IPS-NIHi7 (cell line): ENCODE measurements at regions not wholly inside any gene's neighbourhood (a gene's known extent, or its start where the extent isn't known, plus 50 kb on each side); places are given as distances from the start of the nearest gene placed in this dataset.
"Not testable (repeated sequence)": the region's sequence is repeated elsewhere in the genome, so short reads cannot be mapped to it uniquely, and the experiment has no call there.

Experiments
- DNase-seq: peaks from one replicate; pipeline ENCODE4 v3.0.0; 2012; ENCODE audit warnings: mixed read lengths; ENCODE audit errors: extremely low spot score

DNA sequence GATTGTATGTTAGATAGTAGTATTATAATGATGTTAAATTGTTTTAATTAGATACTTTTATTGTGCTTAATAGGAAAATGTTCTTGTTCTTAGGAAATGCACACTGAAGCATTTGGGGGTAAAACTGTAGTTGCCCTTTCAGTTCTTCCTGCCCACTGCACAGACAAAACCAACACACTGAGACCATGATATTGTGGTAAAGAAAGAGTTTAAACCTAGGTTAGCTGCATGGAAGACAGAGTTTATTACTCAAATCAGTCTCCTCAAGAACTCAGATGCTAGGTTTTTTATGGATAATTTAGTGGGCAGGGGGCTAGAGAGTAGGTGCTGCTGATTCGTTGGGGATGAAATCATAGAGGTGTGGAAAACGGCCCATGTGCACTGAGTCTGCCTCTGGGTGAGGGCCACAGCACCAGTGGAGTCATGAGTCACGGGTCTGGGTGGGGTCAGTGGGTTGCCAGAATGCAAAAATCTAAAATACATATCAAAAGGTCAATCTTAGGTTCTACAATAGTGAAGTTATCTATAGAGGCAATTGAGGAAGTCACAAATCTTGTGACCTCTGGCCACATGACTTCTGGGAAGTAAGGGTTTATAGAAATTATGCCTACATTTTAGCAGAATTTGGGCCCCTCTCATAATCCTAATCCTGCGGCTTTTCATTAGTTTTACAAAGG is 124.8 kb upstream of the FOXN2 start:
- no peak for DNase-seq

DNA sequence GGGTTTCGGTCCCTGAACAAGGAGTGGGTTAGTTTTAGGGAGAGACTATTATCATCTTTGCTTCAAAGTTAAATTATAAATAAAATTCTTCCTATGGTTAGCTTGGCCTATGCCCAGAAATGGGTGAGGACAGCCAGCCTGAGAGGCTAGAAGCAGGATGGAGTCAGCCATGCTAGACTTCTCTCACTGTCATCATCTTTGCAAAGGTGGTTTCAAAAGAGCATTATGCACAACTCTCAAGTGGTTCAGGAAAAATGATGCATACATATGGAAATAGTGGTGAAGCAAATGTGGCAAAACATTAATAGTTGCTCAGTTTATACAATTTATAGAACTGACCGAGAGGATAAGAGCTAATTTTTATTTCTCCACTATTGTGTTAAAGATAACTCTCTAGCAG is 124.3 kb upstream of the FOXN2 start:
- DNase-seq = no peak

DNA sequence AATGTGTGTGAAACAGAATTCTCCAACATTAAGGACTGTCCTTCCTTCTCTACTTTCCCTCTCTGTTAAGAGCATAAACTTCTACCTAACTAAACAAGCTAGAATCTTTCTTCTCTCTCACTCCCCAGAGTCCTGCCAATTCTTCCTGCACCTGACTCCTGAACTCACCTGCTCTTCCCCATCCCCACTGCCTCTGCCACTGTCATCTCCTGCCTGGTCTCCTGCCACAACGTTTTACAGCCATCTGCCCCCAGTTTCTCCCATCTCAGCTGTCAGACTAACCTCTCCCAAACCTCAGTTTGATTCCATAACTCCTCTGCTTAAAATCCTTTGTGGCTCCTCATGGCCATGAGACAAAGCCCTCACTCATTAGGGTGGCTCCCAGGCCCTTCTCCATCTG is 119.8 kb upstream of the FOXN2 start:
- DNase-seq = no peak

DNA sequence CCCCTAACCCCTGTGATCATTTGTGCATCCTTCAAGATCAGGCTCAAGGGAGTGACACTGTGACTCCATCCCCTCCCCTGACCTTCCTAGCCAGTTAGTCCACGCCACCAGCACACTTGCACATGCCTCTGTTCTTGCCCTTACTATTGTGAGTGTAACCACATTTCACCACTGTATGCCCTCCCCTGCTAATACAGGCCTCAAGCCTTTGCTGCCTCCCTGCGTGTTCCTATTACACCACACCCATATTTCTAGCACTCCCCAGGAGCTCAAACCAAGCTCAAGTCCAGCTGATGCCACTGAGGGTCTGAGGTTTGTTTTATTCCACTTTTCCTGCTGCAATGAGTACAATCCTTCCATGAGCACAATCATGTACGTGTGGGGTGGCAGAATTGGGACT is 119.3 kb upstream of the FOXN2 start:
- DNase-seq = no peak

DNA sequence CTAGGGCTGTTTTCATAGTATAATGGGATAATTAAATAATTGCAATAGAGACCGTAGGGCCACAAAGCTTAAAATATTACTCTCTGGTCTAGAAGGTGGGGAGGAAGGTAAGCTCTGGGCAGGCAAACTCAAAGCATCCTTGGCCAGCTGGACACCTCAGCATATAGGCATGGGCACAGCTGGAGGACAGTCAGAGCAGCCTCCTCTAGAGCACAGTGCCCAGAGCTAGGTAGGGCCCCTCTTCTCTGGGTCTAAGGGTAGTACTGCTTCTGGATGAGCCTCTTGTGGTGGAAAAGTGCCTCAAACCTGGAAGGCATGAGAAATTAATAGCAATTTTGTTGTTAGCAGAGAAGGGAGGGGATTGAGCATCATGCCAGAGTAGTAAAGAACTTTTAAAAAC is 116.9 kb upstream of the FOXN2 start:
- DNase-seq = no peak

DNA sequence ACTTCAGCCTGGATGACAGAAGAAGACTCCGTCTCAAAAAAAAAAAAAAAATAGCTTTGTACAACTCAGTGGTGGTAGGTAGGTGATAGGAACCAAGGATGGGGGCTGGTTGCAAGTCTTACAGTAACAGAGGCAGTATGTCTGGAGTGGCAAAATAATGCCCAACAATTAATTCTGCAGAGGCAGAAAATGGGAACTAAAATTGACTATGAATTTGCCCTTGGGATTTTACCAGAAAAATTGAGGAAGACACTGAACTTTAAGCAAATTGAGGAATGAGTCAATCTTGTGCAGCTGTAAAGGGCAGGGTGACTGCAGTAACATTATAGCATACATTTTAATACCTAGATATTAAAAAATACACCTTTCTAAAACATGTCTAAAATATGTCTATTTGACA is 116.1 kb upstream of the FOXN2 start:
- DNase-seq = no peak

DNA sequence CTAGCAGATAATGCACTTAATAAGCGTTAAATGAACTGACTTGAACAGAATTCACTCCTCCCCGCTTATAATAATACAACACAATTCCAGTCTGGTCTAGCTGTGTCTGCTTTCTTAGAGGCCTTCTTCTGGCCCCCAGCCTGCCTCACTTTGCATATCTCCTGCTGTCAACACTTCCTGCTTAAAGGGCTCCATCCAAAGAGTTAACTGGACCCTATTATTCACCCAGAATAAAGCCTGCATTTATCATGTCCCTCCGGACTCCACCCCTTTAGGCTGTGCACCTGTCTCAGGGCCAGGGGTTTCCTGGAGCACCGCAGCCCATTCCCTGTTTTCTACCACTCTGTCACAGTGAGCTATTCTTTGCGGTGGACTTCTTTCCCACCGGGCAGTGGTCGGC is 115.4 kb upstream of the FOXN2 start:
- DNase-seq = no peak

DNA sequence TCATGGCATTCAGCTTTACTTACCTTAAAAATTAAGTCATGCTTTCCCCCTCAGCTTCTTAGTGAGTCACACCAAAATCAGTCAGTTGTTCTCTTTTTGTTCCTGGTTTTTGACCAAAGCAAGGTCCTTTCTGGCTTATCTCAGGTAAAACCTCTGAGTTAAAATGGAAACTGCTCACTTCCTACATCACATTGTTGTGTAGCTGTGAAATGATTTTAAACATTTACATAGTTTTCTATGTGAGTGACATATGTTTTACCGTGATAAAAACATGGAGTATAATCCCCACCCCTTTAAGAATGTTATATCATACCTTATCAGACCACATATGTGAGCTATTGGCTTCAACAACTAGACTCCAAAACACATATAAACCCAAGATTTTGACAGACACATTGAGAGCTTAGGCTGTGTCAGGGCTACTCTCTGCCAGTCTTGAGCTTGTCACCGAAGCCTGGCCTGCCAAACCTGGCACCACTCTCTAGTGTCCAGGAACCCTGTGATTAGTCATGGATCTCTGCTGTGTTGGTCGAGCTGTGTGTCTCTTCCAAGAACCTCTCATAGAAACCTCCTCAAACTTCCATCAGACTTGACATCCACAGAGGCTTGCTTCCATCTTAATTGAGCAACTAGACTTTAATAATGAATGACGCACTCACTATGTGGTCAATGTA is 113.7 kb upstream of the FOXN2 start:
- DNase-seq = no peak

DNA sequence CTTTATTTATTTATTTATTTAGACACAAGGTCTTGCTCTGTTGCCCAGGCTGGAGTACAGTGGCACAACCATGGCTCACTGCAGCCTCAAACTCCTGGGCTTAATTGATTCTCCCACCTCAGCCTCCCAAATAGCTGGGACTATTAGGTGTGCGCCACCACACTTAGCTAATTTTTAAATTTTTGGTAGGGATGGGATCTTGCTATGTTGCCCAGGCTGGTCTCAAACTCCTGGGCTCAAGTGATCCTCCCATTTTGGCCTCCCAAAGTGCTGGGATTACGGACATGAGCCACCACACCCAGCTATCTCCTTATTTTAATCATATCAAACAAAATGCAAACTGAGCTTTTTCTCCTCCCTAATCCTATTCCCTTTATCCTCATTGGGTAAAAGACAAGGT is 113.0 kb upstream of the FOXN2 start:
- DNase-seq = not testable (repeated sequence)

DNA sequence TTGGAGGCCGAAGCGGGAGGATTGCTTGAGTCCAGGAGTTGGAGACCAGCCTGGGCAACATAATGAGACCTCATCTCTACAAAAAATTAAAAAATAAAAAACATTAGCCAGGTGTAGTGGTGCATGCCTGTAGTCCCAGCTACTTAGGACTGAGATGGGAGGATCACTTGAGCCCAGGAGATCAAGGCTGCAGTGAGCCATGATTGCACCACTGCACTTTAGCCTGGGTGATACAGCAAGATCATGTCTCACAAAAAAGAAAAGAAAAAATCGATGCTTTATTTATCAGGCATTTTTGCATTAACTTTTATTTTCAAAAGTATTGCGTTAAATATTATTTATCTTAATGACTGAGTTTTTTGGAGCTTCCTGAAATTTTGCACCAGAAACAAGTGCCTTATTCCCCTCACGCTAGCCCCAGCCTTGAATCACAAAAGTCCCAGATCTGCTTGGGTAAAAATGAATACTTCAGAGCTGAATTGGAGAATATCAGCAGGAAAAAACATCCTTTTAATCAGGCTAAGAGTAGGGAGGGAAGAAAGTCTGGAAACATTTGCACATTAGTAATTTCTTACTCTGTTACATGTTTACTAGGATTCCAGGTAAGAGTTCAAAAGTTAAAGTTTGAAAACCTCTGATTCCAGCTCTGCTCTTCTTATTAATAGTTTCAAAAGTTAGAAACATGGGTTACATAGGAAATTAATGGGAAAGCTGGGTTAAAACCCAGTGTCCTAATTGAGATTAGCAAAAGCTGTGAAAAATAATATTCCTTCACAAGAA is 111.4 kb upstream of the FOXN2 start:
- no peak for DNase-seq

DNA sequence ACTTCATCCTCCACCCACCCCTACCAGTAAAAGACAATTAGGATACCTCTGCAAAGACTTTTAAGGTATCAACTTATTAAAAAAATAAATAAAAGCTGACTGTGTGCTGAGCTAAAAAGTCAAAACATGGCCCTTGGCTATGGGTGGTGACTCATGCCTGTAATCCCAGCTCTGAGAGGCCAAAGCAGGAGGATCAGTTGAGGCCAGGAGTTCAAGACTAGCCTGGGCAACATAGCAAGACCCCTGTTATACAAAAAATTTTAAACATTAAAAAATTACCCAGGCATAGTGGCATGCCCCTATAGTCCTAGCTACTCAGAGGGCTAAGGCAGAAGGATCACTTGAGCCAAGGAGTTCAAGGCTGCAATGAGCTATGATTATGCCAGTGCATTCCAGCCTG is 110.8 kb upstream of the FOXN2 start:
- no peak for DNase-seq

DNA sequence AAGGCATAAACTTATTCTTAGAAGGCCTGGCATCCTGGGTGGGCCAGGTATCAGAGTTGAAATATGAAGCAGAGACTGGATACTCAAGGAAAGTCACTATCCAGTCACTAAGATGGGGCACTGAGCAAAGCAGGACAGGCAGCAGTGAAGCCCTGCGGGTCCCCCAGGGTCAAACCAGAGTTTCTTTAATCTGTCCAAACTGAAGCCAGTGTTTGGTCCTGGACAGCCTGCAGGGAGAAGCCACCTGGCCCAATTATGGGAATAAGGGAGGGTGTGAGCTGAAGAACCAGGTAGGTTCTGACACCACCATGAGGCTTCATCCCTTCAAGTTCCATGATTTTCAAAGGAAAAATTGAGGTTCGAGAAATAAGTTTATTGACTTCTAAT is 109.7 kb upstream of the FOXN2 start:
- no peak for DNase-seq

DNA sequence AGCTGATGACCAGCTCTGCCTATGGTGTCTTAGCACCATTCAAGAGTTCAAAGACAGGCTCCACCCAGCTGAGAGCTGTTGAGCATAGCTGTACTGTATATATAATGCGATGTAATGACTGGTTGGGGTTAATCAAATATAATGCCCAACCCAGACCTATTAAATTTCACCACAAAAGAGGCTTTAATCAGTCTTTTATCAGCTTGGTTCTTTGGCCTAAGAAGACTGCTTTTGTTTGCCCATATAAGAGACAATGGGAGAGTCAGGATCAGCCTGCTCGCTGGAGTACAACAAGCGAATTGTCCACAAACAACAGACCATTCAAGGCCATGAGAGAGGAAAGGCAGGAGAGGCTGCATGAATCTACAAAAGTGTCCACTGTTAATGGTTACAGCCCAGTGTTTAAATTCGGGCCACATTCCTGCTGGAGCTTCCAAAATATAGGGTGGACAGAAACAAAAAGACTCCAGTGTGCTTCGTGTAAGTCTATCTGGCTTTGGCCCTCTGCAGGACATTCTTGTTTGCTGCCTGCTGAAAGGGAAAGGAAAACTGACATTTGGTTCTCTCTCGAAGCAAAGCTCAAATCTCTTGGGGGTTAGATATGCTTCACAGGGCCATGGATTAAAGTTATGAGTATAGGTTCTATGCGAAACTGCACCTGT is 109.2 kb upstream of the FOXN2 start:
- DNase-seq = no peak

DNA sequence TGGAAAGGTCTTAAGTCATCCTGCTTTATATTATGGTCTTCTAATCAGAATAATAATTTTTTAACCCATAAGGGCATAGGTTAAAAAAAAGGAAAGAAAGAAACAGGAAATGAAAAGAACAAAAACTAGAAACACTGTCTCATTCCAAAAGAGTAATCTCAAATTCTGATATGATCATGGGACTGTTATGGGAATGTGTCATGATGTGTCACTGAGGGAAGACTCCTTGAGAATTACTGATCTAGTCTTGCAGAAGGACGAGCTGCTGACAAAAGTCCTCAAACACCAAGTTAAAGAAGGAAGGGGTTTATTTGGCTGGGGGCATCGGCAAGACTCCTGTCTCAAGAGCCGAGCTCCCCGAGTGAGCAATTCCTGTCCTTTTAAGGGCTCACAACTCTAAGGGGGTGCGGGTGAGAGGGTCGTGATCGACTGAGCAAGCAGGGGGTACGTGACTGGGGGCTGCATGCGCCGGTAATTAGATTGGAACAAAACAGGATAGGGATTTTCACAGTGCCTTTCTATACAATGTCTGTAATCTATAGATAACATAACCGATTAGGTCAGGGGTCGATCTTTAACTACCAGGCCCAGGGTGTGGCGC is 108.3 kb upstream of the FOXN2 start:
- not testable (repeated sequence) for DNase-seq

DNA sequence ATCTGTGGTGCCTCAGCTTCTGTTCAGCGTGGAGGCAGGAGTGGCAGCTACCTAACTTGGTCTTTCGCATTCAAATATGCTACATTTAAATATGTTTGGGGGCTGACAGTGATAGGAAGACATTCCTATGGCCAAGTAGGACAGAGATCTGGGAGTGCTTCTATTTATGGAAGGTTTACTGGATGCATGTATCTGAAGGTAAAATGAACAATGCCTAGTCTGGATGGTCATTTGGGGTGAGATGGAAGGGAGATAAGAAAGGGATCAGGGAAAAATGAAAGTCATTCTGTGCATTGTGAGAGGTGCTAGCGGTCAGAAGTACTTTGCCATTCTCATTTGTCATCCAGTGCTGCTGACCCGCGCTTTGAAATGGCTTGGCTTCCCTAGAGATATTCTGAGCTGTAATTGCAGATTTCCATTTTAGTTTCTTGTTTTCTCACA is 107.3 kb upstream of the FOXN2 start:
- no peak for DNase-seq

DNA sequence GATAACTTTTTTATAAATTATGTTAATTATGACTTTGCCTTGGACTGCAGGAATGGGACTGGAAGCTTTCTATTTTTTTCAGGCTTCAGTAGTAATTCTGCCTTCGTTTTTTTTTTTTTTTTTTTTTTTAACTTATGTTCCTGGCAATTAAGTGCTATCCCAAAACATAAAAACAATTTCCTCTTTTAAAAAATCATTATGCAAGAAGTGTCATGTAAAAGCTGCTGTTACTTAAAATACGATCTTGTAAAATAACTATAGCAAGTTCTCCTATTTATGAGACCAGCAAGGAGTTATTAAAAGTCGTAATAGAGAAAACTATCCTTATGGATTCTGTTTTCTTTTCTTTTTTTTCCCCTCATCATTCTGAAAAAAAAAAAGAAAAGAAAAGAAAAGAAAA is 106.6 kb upstream of the FOXN2 start:
- no peak for DNase-seq

DNA sequence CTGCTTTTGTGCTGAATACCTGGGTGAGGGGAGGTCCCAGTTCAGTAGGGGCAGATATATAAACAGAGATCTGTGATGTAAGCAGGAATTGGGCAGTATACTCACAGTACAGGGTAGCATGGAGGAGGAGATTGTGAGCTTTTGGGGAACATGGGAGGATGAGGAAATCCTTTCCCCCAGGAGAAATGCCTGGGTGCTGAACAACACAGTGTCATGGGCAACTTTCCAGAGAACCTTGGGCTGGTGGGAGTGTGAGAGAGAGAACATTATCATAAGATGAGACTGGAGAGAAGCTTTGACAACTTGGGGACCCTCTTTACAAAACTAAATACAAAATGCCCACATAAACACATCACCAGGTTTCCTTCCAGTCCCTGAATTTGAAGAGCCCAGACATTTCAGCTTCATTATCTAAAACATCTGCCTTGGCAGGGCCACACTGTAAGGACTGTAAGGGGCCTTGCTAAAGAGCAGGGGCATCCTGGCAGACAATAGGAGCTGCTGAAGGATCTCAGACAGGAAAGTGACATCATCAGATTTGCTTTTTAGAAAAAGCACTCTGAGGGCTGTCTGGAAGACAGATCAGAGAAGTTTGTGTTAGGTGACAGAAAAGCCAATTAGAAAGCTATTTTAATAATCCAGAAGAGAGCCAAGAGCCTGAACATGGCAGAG is 105.1 kb upstream of the FOXN2 start:
- DNase-seq = no peak

DNA sequence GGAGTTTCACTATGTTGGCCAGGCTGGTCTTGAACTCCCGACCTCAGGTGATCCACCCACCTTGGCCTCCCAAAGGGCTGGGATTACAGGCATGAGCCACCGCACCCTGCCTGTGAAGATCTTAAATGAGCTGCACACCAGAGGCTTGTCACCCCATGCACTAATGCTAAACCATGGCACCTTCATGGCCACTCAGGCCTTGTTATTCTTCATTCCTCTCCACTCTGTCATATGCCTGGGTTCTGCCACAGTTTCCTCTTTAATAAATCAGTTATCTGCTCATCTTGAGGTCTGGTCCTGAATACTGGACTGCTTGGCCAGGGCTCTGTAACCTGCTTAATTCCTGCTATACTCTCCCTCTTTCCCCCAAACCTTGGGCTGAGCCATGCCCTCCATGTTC is 104.3 kb upstream of the FOXN2 start:
- no peak for DNase-seq

DNA sequence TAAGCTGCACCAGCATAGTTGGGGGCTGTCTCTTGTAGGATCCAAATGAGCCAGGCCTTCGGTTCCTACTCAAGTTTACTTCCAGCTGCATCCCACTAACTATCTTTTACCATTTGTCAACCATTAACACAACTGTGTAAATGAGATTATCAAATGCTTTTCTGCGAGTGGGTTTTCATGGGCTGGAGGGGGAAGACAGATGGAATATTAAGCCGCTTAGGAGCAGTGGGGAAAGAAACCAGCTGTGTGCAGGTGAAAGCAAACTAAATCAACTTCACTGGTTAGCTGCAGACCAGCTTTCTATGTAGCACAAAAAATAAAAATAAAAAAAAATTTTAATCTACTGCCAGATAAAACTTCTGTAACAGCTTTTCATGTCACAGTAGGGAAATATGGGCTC is 100.8 kb upstream of the FOXN2 start:
- DNase-seq = no peak

DNA sequence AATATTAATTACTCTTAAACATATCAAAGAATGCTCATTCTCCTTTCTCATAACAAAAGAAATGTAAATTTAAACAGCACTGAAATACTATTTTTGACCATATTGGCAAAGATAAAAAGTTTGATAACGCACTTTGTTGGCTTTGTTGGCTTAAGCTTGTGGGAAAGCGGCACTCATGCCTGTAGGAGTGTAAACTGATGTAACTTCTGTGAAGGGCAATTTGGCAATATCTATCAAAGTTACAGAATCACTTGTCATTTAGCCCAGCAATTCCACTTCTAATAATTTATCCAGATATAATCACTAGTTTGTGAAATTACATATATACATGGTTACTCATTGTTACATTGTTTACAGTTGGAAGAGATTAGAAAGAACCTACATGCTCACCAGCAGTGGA is 96.3 kb upstream of the FOXN2 start:
- DNase-seq = no peak

DNA sequence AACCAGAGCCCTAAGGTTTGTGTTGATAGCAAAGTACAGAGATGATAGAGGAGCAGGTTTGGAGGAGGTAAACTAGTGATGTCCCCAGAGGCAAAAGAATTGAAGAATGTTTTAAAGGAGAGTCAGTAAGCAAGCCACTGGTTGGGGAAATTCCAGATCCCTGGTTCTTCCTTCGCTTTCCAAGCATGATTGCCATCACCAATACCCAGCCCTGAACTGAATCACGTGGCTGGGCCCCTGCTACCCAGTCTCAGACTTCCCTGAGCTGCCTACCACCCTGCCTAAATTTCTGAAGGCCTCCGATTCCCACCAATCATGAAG is 95.3 kb upstream of the FOXN2 start:
- no peak for DNase-seq
